ENCODE measurements at regions not wholly inside any gene's neighbourhood (a gene's known extent, or its start where the extent isn't known, plus 50 kb on each side); places are given as distances from the start of the nearest gene placed in this dataset.

DNA sequence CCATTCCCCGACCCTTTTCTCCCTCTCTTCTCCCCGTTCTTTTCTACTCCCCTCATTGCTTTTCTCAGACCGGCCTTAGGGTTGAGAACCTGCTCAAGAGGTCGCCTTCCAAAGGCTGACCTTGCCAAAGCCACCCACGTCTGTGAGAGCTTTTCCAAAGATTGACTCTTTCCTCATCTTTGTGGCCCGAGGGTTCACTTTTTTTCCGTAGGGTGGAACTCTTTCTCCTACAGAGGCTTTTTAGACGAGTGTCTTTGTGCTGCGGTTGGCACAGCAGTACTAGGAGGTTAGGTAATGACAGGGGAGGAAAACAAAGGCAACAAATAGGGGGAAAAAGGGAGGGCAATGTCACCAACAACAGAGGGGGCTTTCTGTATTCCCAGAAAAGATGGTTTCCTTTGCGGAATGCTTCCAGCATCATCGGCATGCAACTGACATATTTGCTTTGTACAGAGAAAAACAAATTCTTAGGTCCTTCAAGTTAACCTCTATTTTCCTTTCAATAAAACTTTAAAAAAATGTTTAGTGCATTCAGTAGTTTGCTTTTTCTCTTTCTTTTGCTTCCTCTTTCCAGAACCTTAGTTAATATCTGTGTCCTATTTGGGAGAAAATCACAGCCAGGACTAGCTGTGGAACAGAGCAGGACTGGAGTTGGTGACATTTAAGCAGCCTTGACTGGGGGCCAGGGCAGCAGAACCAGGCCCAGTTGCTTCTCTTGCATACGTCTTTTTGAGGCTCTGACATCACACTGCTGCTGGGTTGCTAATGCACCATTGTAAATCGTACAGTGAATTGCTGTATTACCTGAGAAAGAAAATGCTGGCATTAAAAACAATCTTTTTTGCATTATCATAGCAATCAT is 188.1 kb upstream of the FANCL start:
- H3K4me3 ChIP-seq (ENCODE audit: low read length), result no peak overlapping the region
- no peak for TF ChIP-seq CTCF (conservative IDR thresholded peaks at IDR 0.05; ENCODE audit: low read length)
- no peak for DNase-seq (ENCODE audit: low read depth)

- H3K4me3 ChIP-seq (ENCODE audit: low read length), result peak overlapping the region; percentile 49
- TF ChIP-seq CTCF (conservative IDR thresholded peaks at IDR 0.05; ENCODE audit: low read length), result no peak
- no peak for DNase-seq (ENCODE audit: low read depth)
Observed at GRCh38 chr2:58428096-58429013, 187.2 kb upstream of the FANCL start.

- peak; percentile 16 for DNase-seq (ENCODE audit: low read depth)
- peak overlapping the region; percentile 49 for H3K4me3 ChIP-seq (ENCODE audit: low read length)
- TF ChIP-seq CTCF (conservative IDR thresholded peaks at IDR 0.05; ENCODE audit: low read length), result no peak
Observed at GRCh38 chr2:58427572-58428095, 186.5 kb upstream of the FANCL start.

- no peak for TF ChIP-seq CTCF (conservative IDR thresholded peaks at IDR 0.05; ENCODE audit: low read length)
- H3K4me3 ChIP-seq (ENCODE audit: low read length), result no peak overlapping the region
- no peak for DNase-seq (ENCODE audit: low read depth)
Observed at GRCh38 chr2:58425368-58425767, 184.2 kb upstream of the FANCL start.

GRCh38 chr2:58419983-58420382 is 178.9 kb upstream of the FANCL start:
- TF ChIP-seq CTCF (conservative IDR thresholded peaks at IDR 0.05; ENCODE audit: low read length), result no peak
- no peak overlapping the region for H3K4me3 ChIP-seq (ENCODE audit: low read length)
- DNase-seq (ENCODE audit: low read depth), result no peak

DNA sequence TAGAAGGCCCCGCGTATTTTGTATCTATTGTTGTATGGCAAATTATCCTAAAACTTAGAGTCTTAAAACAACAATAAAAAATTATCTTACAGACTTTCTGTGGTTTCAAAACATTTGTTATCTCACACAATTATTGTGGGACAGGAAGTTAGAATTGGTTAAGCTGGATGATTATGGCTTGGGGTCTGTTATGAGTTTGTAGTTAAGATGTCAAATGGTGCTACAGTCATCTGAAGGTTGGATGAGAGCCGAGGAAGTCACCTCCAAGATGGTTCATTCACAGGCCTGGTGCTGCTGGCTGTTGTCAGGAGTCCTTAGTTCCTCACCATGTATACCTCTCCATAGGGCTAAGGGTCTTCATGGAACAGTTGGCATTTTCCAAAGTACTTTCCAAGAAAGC is 175.6 kb upstream of the FANCL start:
- H3K4me3 ChIP-seq (ENCODE audit: low read length), result no peak overlapping the region
- no peak for DNase-seq (ENCODE audit: low read depth)
- TF ChIP-seq CTCF (conservative IDR thresholded peaks at IDR 0.05; ENCODE audit: low read length), result no peak
